GM23338 (cell line): ENCODE measurements at regions not wholly inside any gene's neighbourhood (a gene's known extent, or its start where the extent isn't known, plus 50 kb on each side); places are given as distances from the start of the nearest gene placed in this dataset.

Experiments used
- ATAC-seq: fragments of 200-7000 bp; cut with Tn5 transposase; 3 replicates; pipeline ENCODE4 v1.9.1; 2020
- DNase-seq: peaks from one replicate; pipeline ENCODE4 v3.0.0-alpha.2; 2015; ENCODE audit warnings: low spot score
- H2AFZ ChIP-seq: fragments of 200-600 bp; sonication (generic); 2 replicates; pipeline ENCODE4 v1.8.0; 2016; ENCODE audit warnings: antibody characterized with exemption, mild to moderate bottlenecking, moderate library complexity
- H3F3A ChIP-seq: fragments of 200-600 bp; sonication (generic); replicated peaks from 2 replicates; pipeline ENCODE4 v1.8.0; 2017; ENCODE audit warnings: antibody characterized with exemption, mixed run types, low read depth
- H3K27ac ChIP-seq: fragments of 200-600 bp; sonication (generic); 2 replicates; pipeline ENCODE4 v1.6.1; 2016; ENCODE audit warnings: low read depth
- H3K27me3 ChIP-seq: fragments of 200-600 bp; sonication (generic); 2 replicates; pipeline ENCODE4 v1.8.0; 2016; ENCODE audit warnings: mild to moderate bottlenecking, mixed run types, moderate library complexity; ENCODE audit not compliant: insufficient read depth
- H3K36me3 ChIP-seq: fragments of 200-600 bp; sonication (generic); 2 replicates; pipeline ENCODE4 v1.8.0; 2016; ENCODE audit warnings: mild to moderate bottlenecking; ENCODE audit not compliant: insufficient read depth
- H3K4me1 ChIP-seq: fragments of 200-600 bp; sonication (generic); 2 replicates; pipeline ENCODE4 v1.8.0; 2016; ENCODE audit warnings: mild to moderate bottlenecking, moderate library complexity; ENCODE audit not compliant: insufficient read depth
- H3K4me2 ChIP-seq: fragments of 200-600 bp; sonication (generic); 2 replicates; pipeline ENCODE4 v1.7.1; 2017; ENCODE audit warnings: mixed run types
- H3K4me3 ChIP-seq: fragments of 200-600 bp; sonication (generic); 2 replicates; pipeline ENCODE4 v1.6.1; 2016; ENCODE audit warnings: mixed run types
- H3K79me2 ChIP-seq: fragments of 200-600 bp; sonication (generic); replicated peaks from 2 replicates; pipeline ENCODE4 v1.8.0; 2017; ENCODE audit warnings: mild to moderate bottlenecking; ENCODE audit not compliant: insufficient read depth
- H3K9me2 ChIP-seq: fragments of 200-600 bp; sonication (generic); 2 replicates; pipeline ENCODE4 v1.8.0; 2017; ENCODE audit not compliant: insufficient read depth
- H4K20me1 ChIP-seq: fragments of 200-600 bp; sonication (generic); replicated peaks from 2 replicates; pipeline ENCODE4 v1.8.0; 2017; ENCODE audit warnings: mild to moderate bottlenecking; ENCODE audit not compliant: insufficient read depth
- H3K27ac Mint-ChIP-seq: 2 replicates; pipeline ENCODE4 v1.8.0; 2020; ENCODE audit warnings: inconsistent platforms, mild to moderate bottlenecking, moderate library complexity, mixed read lengths
- H3K27me3 Mint-ChIP-seq: 3 replicates; pipeline ENCODE4 v1.8.0; 2022; ENCODE audit warnings: low read depth, mild to moderate bottlenecking, moderate library complexity, mixed read lengths, inconsistent platforms; ENCODE audit not compliant: insufficient read depth, poor library complexity
- H3K36me3 Mint-ChIP-seq: 3 replicates; pipeline ENCODE4 v1.8.0; 2021; ENCODE audit warnings: low read depth, mild to moderate bottlenecking, inconsistent platforms, moderate library complexity, mixed read lengths
- H3K4me1 Mint-ChIP-seq: 3 replicates; pipeline ENCODE4 v1.8.0; 2020; ENCODE audit warnings: mild to moderate bottlenecking, inconsistent platforms, mixed read lengths
- H3K4me3 Mint-ChIP-seq: 3 replicates; pipeline ENCODE4 v1.8.0; 2021; ENCODE audit warnings: moderate library complexity, mild to moderate bottlenecking, inconsistent platforms, mixed read lengths
- H3K9me3 Mint-ChIP-seq: 3 replicates; pipeline ENCODE4 v1.8.0; 2020; ENCODE audit warnings: moderate library complexity, mild to moderate bottlenecking, inconsistent platforms, mixed read lengths
- CREB1 ChIP-seq: fragments of 250-450 bp; sonication (Bioruptor Pico); IDR thresholded peaks from 2 replicates; pipeline ENCODE4 v1.5.0; 2020; ENCODE audit warnings: low read depth, mild to moderate bottlenecking, moderate library complexity
- CTCF ChIP-seq, 2 experiments: fragments of 200-600 bp in 1 of 2; sonication (generic) in 1 of 2; conservative IDR thresholded peaks; 2 replicates each; pipeline versions ENCODE4 v1.5.1 to v1.6.1; 2016 to 2017; ENCODE audit warnings: antibody characterized with exemption in 2 of 2, low read depth in 2 of 2, mild to moderate bottlenecking in 2 of 2, moderate library complexity in 1 of 2
- ETS1 ChIP-seq: IDR thresholded peaks from 2 replicates; pipeline ENCODE4 v1.6.1; 2016; ENCODE audit warnings: antibody characterized with exemption
- EZH2 ChIP-seq: fragments of 200-600 bp; sonication (generic); IDR thresholded peaks from one replicate; pipeline ENCODE4 v1.8.0; 2017; ENCODE audit warnings: antibody characterized with exemption, mild to moderate bottlenecking, low read depth; ENCODE audit not compliant: unreplicated experiment
- EZH2phosphoT487 ChIP-seq: fragments of 200-600 bp; sonication (generic); IDR thresholded peaks from one replicate; pipeline ENCODE4 v1.8.1; 2018; ENCODE audit warnings: antibody characterized with exemption; ENCODE audit not compliant: unreplicated experiment
- JUNB ChIP-seq: IDR thresholded peaks from one replicate; pipeline ENCODE4 v1.6.1; 2016; ENCODE audit warnings: antibody characterized with exemption; ENCODE audit not compliant: unreplicated experiment
- NANOG ChIP-seq: IDR thresholded peaks from 2 replicates; pipeline ENCODE4 v1.6.1; 2016; ENCODE audit warnings: antibody characterized with exemption, borderline replicate concordance
- POLR2AphosphoS5 ChIP-seq: IDR thresholded peaks from 2 replicates; pipeline ENCODE4 v1.6.1; 2016; ENCODE audit warnings: antibody characterized with exemption, low read depth
- REST ChIP-seq: IDR thresholded peaks from one replicate; pipeline ENCODE4 v1.6.1; 2018; ENCODE audit warnings: antibody characterized with exemption; ENCODE audit not compliant: unreplicated experiment
- STAT1 ChIP-seq: IDR thresholded peaks from one replicate; pipeline ENCODE4 v1.6.1; 2016; ENCODE audit warnings: antibody characterized with exemption; ENCODE audit not compliant: unreplicated experiment
- ZNF114 ChIP-seq: fragments of 250-450 bp; sonication (Bioruptor Pico); IDR thresholded peaks from 2 replicates; pipeline ENCODE4 v1.5.0; 2020; ENCODE audit warnings: mild to moderate bottlenecking, moderate library complexity
- ZNF331 ChIP-seq: fragments of 250-450 bp; sonication (Bioruptor Pico); IDR thresholded peaks from 2 replicates; pipeline ENCODE4 v1.5.0; 2020; ENCODE audit warnings: low read depth, mild to moderate bottlenecking, moderate library complexity
- ZNF462 ChIP-seq: fragments of 250-450 bp; sonication (Bioruptor Pico); IDR thresholded peaks from 2 replicates; pipeline ENCODE4 v1.5.0; 2020; ENCODE audit warnings: mild to moderate bottlenecking, moderate library complexity

GRCh38 chr3:157807280-157807679 is 298.9 kb downstream of the SHOX2 start:
- no peak for ATAC-seq
- Mint-ChIP-seq H3K9me3 (peaks cover 5% of the 10 kb centered on the region; the same call in 1 of the 3 replicates), H3K4me3 (no peak overlapping the region), H3K4me1 (no peaks in the 10 kb centered on the region), H3K36me3 (no peaks in the 10 kb centered on the region), H3K27ac (no peak overlapping the region), H3K27me3 (peaks cover 3% of the 10 kb centered on the region)
- no peak for DNase-seq
- no peak overlapping the region for H3K27ac ChIP-seq
- H3K36me3 ChIP-seq, result no peaks in the 10 kb centered on the region
- no peaks in the 10 kb centered on the region for H3K9me2 ChIP-seq
- H3K4me2 ChIP-seq, result no peak overlapping the region
- no peaks in the 10 kb centered on the region for H3F3A ChIP-seq
- H2AFZ ChIP-seq, result no peak overlapping the region
- H3K79me2 ChIP-seq, result no peaks in the 10 kb centered on the region
- no peaks in the 10 kb centered on the region for H4K20me1 ChIP-seq
- H3K4me3 ChIP-seq, result no peak overlapping the region
- H3K4me1 ChIP-seq, result no peaks in the 10 kb centered on the region
- H3K27me3 ChIP-seq, result no peaks in the 10 kb centered on the region
- TF ChIP-seq CTCF (conservative IDR thresholded peaks at IDR 0.05; ENCODE audit: low read depth in 2 of 2) (no peak), JUNB (no peak), NANOG (no peak), EZH2phosphoT487 (no peak), ZNF331 (CRISPR knock-in tag) (no peak), EZH2 (no peak), ETS1 (no peak), ZNF462 (no peak), POLR2AphosphoS5 (no peak), ZNF114 (CRISPR knock-in tag) (no peak), CREB1 (CRISPR knock-in tag) (no peak), REST (no peak), STAT1 (no peak)
